ENCODE measurements at regions not wholly inside any gene's neighbourhood (a gene's known extent, or its start where the extent isn't known, plus 50 kb on each side); places are given as distances from the start of the nearest gene placed in this dataset.

DNA sequence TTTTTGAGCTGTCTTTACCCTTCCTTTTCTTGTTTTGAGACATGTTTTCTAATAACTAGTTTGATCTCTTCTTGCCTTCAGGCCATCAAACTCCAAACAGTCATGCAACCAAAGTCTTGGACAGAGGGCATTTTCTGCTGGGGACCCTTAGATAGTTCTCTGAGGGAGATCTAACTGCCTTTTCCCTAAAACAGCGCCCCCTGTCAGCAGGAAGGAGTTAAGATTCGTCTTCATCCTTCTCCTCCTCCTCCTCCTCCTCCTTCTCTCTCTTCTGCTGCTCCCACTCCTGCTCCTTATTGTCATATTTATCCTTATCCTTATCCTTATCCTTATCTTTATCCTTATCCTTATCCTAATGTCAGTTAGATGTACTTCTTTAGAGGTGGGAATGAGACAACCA, 417.2 kb downstream of the TRAM1L1 start:
- TF ChIP-seq, protein P1, sequence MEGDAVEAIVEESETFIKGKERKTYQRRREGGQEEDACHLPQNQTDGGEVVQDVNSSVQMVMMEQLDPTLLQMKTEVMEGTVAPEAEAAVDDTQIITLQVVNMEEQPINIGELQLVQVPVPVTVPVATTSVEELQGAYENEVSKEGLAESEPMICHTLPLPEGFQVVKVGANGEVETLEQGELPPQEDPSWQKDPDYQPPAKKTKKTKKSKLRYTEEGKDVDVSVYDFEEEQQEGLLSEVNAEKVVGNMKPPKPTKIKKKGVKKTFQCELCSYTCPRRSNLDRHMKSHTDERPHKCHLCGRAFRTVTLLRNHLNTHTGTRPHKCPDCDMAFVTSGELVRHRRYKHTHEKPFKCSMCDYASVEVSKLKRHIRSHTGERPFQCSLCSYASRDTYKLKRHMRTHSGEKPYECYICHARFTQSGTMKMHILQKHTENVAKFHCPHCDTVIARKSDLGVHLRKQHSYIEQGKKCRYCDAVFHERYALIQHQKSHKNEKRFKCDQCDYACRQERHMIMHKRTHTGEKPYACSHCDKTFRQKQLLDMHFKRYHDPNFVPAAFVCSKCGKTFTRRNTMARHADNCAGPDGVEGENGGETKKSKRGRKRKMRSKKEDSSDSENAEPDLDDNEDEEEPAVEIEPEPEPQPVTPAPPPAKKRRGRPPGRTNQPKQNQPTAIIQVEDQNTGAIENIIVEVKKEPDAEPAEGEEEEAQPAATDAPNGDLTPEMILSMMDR (IDR thresholded peaks at IDR 0.05; ENCODE audit: insufficient read depth, low read length), result no peak
- H3K4me3 ChIP-seq (ENCODE audit: low read depth, low read length), result no peak overlapping the region
- no peak for DNase-seq (ENCODE audit: low read depth)

DNA sequence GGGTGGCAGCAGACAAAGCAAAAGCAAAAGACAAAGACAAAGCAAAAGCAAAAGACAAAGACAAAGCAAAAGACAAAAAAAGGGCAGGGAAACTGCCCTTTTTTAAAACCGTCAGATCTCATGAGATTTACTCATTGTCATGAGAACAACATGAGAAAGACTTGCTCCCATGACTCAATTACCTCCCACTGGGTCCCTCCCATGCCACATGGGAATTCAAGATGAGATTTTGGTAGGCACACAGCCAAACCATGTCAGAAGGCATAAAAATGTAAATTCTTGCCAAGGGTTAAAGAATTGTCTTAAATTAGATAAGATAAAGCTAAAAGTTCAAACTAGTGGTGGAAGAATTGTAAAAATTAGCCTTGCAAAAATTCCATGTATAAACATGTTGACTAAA, 419.7 kb downstream of the TRAM1L1 start:
- DNase-seq (ENCODE audit: low read depth), result no peak
- no peak overlapping the region for H3K4me3 ChIP-seq (ENCODE audit: low read depth, low read length)
- TF ChIP-seq, protein P1 (IDR thresholded peaks at IDR 0.05; ENCODE audit: insufficient read depth, low read length), result no peak

DNA sequence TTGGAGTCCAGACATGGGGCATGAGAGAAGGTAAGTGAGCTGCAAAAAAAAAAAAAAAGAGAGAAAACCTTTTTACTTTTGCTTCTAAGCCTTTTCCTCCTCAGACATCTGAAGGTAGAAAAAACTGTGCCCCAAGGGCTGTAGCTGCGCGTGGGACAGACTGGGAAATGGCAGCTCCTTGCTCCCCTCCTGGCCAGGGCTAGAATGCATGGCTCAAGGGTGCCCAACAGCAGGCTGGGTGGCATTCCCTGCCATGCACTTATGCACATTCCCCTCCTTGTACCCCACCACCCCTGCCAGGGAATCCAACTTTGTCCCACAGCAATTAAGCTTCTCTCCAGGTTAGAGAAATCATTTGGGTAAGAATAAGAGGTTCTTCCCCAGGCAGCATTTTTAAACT, 421.2 kb downstream of the TRAM1L1 start:
- DNase-seq (ENCODE audit: low read depth), result no peak
- H3K4me3 ChIP-seq (ENCODE audit: low read depth, low read length), result no peak overlapping the region
- TF ChIP-seq, protein P1 (IDR thresholded peaks at IDR 0.05; ENCODE audit: insufficient read depth, low read length), result no peak

DNA sequence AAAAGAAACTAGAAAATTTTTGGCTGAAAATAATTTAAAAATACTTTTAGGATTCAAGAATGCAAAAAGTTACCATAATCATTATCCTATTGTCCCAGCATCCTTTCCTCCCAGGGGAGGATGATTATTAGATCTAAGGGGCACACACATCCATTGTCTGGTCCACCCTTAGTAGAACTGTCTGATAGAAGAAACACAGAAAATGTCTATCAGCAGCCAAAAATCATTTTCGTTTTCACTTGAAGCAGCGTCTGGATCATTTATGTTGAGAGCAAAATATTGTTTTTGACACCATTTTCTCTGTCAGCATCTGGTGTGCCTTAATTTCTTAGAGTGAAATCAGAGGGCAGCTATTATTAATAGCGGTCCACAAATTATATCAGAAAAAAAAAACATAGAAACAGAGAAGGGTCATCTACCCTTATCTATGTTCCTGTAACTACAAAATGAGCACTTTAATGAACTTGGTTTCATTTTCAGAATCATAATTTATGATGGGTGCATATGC, 446.3 kb downstream of the TRAM1L1 start:
- H3K4me3 ChIP-seq (ENCODE audit: low read depth, low read length), result no peak overlapping the region
- no peak for DNase-seq (ENCODE audit: low read depth)
- TF ChIP-seq, protein P1 (IDR thresholded peaks at IDR 0.05; ENCODE audit: insufficient read depth, low read length), result no peak

DNA sequence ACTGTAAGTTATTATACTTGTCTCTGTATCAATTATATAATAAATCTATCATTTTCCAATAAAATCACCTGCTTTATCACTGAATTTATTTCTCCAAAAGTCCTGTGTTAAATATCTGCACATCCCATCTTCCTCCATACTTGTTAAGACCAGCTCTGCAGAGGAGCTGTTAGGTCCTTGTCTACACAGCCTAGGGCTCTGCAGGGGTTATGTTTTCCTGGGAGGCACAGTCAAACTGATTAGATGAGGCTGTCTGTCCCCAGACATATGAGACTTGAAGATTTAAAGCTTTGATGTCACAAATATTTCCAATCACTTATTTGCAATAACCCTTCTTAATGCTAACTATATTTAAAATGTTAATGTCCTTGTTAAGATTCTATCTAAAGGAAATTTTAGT, 446.8 kb downstream of the TRAM1L1 start:
- DNase-seq (ENCODE audit: low read depth), result no peak
- TF ChIP-seq, protein P1 (IDR thresholded peaks at IDR 0.05; ENCODE audit: insufficient read depth, low read length), result no peak
- H3K4me3 ChIP-seq (ENCODE audit: low read depth, low read length), result no peak overlapping the region

DNA sequence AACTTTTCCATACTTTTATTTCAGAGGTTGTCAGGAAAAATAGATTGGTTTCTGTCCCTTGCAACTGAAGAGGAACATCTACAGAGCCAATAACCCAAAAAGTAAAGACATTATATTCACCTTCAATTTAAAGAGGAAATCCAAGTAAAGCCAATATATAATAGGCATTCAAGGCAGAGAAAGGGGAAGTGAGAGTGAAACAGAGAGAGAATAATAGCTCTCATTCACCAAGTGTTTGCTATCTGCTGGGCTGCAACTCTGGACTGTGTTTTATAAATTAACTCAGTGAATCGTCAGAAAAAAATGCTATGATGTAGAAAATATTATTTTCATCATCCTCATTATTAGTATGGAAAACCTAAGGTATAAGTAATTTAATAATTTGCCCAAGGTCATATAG, 448.5 kb downstream of the TRAM1L1 start:
- TF ChIP-seq, protein P1 (IDR thresholded peaks at IDR 0.05; ENCODE audit: insufficient read depth, low read length), result no peak
- no peak for DNase-seq (ENCODE audit: low read depth)
- no peak overlapping the region for H3K4me3 ChIP-seq (ENCODE audit: low read depth, low read length)

DNA sequence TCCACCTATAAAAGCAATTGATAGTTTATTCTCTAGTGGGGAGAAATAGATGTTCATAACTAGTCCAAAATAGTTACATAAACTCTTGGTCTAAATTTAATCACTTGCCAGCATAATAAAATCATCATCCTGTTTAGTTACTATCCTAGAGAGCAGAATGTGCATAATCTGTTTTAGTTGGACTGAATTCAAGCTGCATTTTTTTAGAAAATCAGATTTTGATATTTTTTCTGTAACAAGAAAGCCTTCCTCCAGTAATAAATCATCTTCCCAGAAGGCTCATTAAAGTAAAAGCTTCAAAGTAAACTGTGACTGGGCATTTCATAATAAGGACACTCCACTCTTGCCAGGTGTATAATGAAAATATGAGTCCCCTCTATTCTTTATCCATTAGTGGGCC, 453.1 kb downstream of the TRAM1L1 start:
- no peak overlapping the region for H3K4me3 ChIP-seq (ENCODE audit: low read depth, low read length)
- DNase-seq (ENCODE audit: low read depth), result no peak
- TF ChIP-seq, protein P1 (IDR thresholded peaks at IDR 0.05; ENCODE audit: insufficient read depth, low read length), result no peak

Data from fibroblast of the aortic adventitia (primary cell).